ENCODE measurements at regions not wholly inside any gene's neighbourhood (a gene's known extent, or its start where the extent isn't known, plus 50 kb on each side); places are given as distances from the start of the nearest gene placed in this dataset.

GRCh38 chrX:68938244-68939004, 109.6 kb downstream of the EFNB1 start:
- no peak for DNase-seq (ENCODE audit: low spot score)
- Histone ChIP-seq H3K79me1 (ENCODE audit: low read depth, low read length) (no peaks in the 10 kb centered on the region), H2AK5ac (ENCODE audit: low read depth, low read length) (no peak overlapping the region), H3K36me3 (replicated peaks in 1 of 2; ENCODE audit: control insufficient read depth in 2 of 2, insufficient read depth in 2 of 2, low read length in 2 of 2) (no peaks in the 10 kb centered on the region), H2AFZ (ENCODE audit: low read length) (no peak overlapping the region), H3K14ac (ENCODE audit: low read length) (no peak overlapping the region), H3K4me2 (ENCODE audit: insufficient read depth, low read length, poor library complexity, severe bottlenecking) (no peak overlapping the region), H3K27me3 (ENCODE audit: control insufficient read depth in 3 of 3, insufficient read depth in 3 of 3, low read depth in 1 of 3, low read length in 3 of 3) (peaks cover 0 to 9% (median 0%) of the 10 kb centered on the region in 3 experiments), H3K27ac (replicated peaks; ENCODE audit: low read length) (peak overlapping the region; percentile 3), H2BK120ac (ENCODE audit: low read depth, low read length) (no peak overlapping the region), H4K91ac (ENCODE audit: low read depth, low read length, poor library complexity) (no peak overlapping the region), H2BK12ac (ENCODE audit: low read length) (no peak overlapping the region), H3K4me1 (ENCODE audit: control insufficient read depth in 2 of 2, insufficient read depth in 1 of 2, low read depth in 1 of 2, low read length in 2 of 2) (peaks cover 3 to 14% of the 10 kb centered on the region in 2 donors), H3K4ac (ENCODE audit: low read length) (no peak overlapping the region), H3K23ac (ENCODE audit: low read depth, low read length, poor library complexity) (no peak overlapping the region), H2BK5ac (ENCODE audit: low read length) (no peak overlapping the region), H4K8ac (ENCODE audit: low read depth, low read length) (no peak overlapping the region), H2BK15ac (ENCODE audit: low read length) (no peak overlapping the region), H3K9me3 (replicated peaks in 1 of 2; ENCODE audit: control insufficient read depth in 2 of 2, insufficient read depth in 1 of 2, low read depth in 1 of 2, low read length in 2 of 2) (no peaks in the 10 kb centered on the region), H3K4me3 (ENCODE audit: low read length in 2 of 2) (no peak overlapping the region), H3K18ac (ENCODE audit: low read length) (no peak overlapping the region), H3K9ac (ENCODE audit: low read depth, low read length, poor library complexity) (no peak overlapping the region)
- no CpG with 5 or more reads among the region's 4 CpGs for WGBS, 2 donors (ENCODE audit: extremely low coverage in 2 of 2, insufficient read length in 2 of 2, insufficient replicate concordance in 1 of 2)

DNA sequence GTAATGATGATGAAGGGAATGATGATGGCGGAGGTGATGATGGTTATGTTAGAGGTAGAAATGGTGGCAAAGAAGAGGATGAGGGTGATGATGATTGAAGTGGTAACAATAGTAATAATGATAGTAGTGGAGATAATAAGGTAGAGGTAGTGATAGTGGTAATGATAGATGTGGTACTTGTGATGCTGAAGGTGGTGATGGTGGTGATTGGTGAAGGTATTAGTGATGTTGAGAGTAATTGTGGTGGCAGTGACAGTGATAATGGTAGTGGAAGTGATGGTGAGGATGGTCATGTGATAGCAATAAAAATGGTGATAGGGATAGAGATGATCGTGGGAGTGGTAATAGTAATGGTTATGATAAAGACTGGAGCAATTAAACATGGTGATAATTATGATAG, 108.8 kb downstream of the EFNB1 start:
- peaks cover 3 to 14% of the 10 kb centered on the region in 2 donors for H3K4me1 ChIP-seq (ENCODE audit: control insufficient read depth in 2 of 2, insufficient read depth in 1 of 2, low read depth in 1 of 2, low read length in 2 of 2)
- H2BK15ac ChIP-seq (ENCODE audit: low read length) = no peak overlapping the region
- H3K18ac ChIP-seq (ENCODE audit: low read length) = no peak overlapping the region
- H3K23ac ChIP-seq (ENCODE audit: low read depth, low read length, poor library complexity) = no peak overlapping the region
- H3K27me3 ChIP-seq (ENCODE audit: control insufficient read depth in 3 of 3, insufficient read depth in 3 of 3, low read depth in 1 of 3, low read length in 3 of 3) = peaks cover 0 to 8% (median 0%) of the 10 kb centered on the region in 3 experiments
- no peak overlapping the region for H2BK5ac ChIP-seq (ENCODE audit: low read length)
- H2BK12ac ChIP-seq (ENCODE audit: low read length) = no peak overlapping the region
- H3K14ac ChIP-seq (ENCODE audit: low read length) = no peak overlapping the region
- no peak overlapping the region for H4K8ac ChIP-seq (ENCODE audit: low read depth, low read length)
- H3K79me1 ChIP-seq (ENCODE audit: low read depth, low read length) = no peaks in the 10 kb centered on the region
- no peak overlapping the region for H4K91ac ChIP-seq (ENCODE audit: low read depth, low read length, poor library complexity)
- H3K9ac ChIP-seq (ENCODE audit: low read depth, low read length, poor library complexity) = no peak overlapping the region
- H3K36me3 ChIP-seq (replicated peaks in 1 of 2; ENCODE audit: control insufficient read depth in 2 of 2, insufficient read depth in 2 of 2, low read length in 2 of 2) = no peaks in the 10 kb centered on the region
- no peak overlapping the region for H3K4me3 ChIP-seq (ENCODE audit: low read length in 2 of 2)
- no peak overlapping the region for H2AK5ac ChIP-seq (ENCODE audit: low read depth, low read length)
- no peak overlapping the region for H3K4me2 ChIP-seq (ENCODE audit: insufficient read depth, low read length, poor library complexity, severe bottlenecking)
- H2AFZ ChIP-seq (ENCODE audit: low read length) = no peak overlapping the region
- no peak overlapping the region for H2BK120ac ChIP-seq (ENCODE audit: low read depth, low read length)
- no peak for DNase-seq (ENCODE audit: low spot score)
- no peak overlapping the region for H3K4ac ChIP-seq (ENCODE audit: low read length)
- H3K9me3 ChIP-seq (replicated peaks in 1 of 2; ENCODE audit: control insufficient read depth in 2 of 2, insufficient read depth in 1 of 2, low read depth in 1 of 2, low read length in 2 of 2) = no peaks in the 10 kb centered on the region
- 100% methylated on average over 2 of the region's 2 CpGs for WGBS, 2 donors (ENCODE audit: extremely low coverage in 2 of 2, insufficient read length in 2 of 2, insufficient replicate concordance in 1 of 2)
- no peak overlapping the region for H3K27ac ChIP-seq (replicated peaks; ENCODE audit: low read length)

DNA sequence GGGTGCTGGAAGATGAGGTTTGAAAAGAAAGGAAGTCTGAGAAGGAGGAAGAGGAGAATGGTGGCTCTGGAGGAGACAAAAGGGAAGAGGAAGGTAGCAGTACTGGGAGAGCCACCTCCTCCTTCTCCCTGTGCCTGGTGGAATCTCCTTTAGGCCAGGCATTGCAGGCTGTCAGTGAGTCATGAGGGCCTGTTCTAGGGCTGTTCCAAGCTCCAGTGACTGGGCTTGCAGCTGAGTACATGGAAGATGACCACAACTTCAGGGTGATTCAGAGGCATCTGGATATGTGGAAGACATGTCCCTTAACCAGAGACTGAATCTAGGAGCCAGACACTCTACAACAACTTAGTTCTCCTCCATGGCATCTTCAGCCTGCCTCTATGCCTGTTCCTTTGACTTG, 107.8 kb downstream of the EFNB1 start:
- Histone ChIP-seq H3K9ac (ENCODE audit: low read depth, low read length, poor library complexity) (no peak overlapping the region), H3K18ac (ENCODE audit: low read length) (no peak overlapping the region), H3K4me3 (ENCODE audit: low read length in 2 of 2) (no peak overlapping the region), H3K36me3 (replicated peaks in 1 of 2; ENCODE audit: control insufficient read depth in 2 of 2, insufficient read depth in 2 of 2, low read length in 2 of 2) (no peaks in the 10 kb centered on the region), H2BK12ac (ENCODE audit: low read length) (no peak overlapping the region), H4K91ac (ENCODE audit: low read depth, low read length, poor library complexity) (no peak overlapping the region), H2BK120ac (ENCODE audit: low read depth, low read length) (no peak overlapping the region), H3K23ac (ENCODE audit: low read depth, low read length, poor library complexity) (no peak overlapping the region), H3K14ac (ENCODE audit: low read length) (no peak overlapping the region), H2AFZ (ENCODE audit: low read length) (no peak overlapping the region), H3K9me3 (replicated peaks in 1 of 2; ENCODE audit: control insufficient read depth in 2 of 2, insufficient read depth in 1 of 2, low read depth in 1 of 2, low read length in 2 of 2) (no peaks in the 10 kb centered on the region), H3K27me3 (ENCODE audit: control insufficient read depth in 3 of 3, insufficient read depth in 3 of 3, low read depth in 1 of 3, low read length in 3 of 3) (peaks cover 0 to 3% (median 0%) of the 10 kb centered on the region in 3 experiments), H3K4ac (ENCODE audit: low read length) (peak overlapping the region; percentile 66), H3K4me2 (ENCODE audit: insufficient read depth, low read length, poor library complexity, severe bottlenecking) (no peak overlapping the region), H3K27ac (replicated peaks; ENCODE audit: low read length) (no peak overlapping the region), H2BK5ac (ENCODE audit: low read length) (no peak overlapping the region), H2BK15ac (ENCODE audit: low read length) (no peak overlapping the region), H3K4me1 (ENCODE audit: control insufficient read depth in 2 of 2, insufficient read depth in 1 of 2, low read depth in 1 of 2, low read length in 2 of 2) (peaks cover 3 to 14% of the 10 kb centered on the region in 2 donors), H3K79me1 (ENCODE audit: low read depth, low read length) (no peaks in the 10 kb centered on the region), H4K8ac (ENCODE audit: low read depth, low read length) (no peak overlapping the region), H2AK5ac (ENCODE audit: low read depth, low read length) (no peak overlapping the region)
- no peak for DNase-seq (ENCODE audit: low spot score)

DNA sequence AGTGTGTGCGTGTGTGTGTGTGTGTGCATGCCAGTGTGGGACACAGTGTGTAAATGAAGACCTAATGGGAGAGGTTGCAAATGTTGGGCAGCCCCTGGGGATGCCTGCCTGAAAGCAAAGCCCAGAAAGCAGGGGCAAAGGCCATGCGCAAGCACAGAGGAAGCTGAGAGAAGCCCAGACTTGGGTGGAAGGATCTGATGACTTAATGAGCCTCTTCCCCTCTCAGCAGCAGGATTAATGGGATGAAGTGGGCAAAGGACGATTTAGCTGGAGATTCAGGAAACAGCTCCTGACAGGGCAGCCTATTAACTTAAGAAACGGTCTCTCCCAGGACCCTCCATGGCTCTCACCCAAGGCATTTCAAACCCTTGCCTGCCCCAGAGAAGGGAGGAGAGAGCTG, 107.3 kb downstream of the EFNB1 start:
- Histone ChIP-seq H3K18ac (ENCODE audit: low read length) (peak overlapping the region; percentile 8), H3K36me3 (replicated peaks in 1 of 2; ENCODE audit: control insufficient read depth in 2 of 2, insufficient read depth in 2 of 2, low read length in 2 of 2) (no peaks in the 10 kb centered on the region), H3K4me2 (ENCODE audit: insufficient read depth, low read length, poor library complexity, severe bottlenecking) (no peak overlapping the region), H2BK5ac (ENCODE audit: low read length) (no peak overlapping the region), H3K4me3 (ENCODE audit: low read length in 2 of 2) (no peak overlapping the region), H3K14ac (ENCODE audit: low read length) (no peak overlapping the region), H2BK15ac (ENCODE audit: low read length) (no peak overlapping the region), H3K4me1 (ENCODE audit: control insufficient read depth in 2 of 2, insufficient read depth in 1 of 2, low read depth in 1 of 2, low read length in 2 of 2) (peaks cover 3 to 16% of the 10 kb centered on the region in 2 donors), H2BK12ac (ENCODE audit: low read length) (no peak overlapping the region), H4K8ac (ENCODE audit: low read depth, low read length) (no peak overlapping the region), H3K9me3 (replicated peaks in 1 of 2; ENCODE audit: control insufficient read depth in 2 of 2, insufficient read depth in 1 of 2, low read depth in 1 of 2, low read length in 2 of 2) (no peaks in the 10 kb centered on the region), H3K9ac (ENCODE audit: low read depth, low read length, poor library complexity) (no peak overlapping the region), H3K27ac (replicated peaks; ENCODE audit: low read length) (no peak overlapping the region), H2AFZ (ENCODE audit: low read length) (no peak overlapping the region), H2AK5ac (ENCODE audit: low read depth, low read length) (no peak overlapping the region), H3K79me1 (ENCODE audit: low read depth, low read length) (no peaks in the 10 kb centered on the region), H3K4ac (ENCODE audit: low read length) (no peak overlapping the region), H3K27me3 (ENCODE audit: control insufficient read depth in 3 of 3, insufficient read depth in 3 of 3, low read depth in 1 of 3, low read length in 3 of 3) (peaks cover 0 to 3% (median 0%) of the 10 kb centered on the region in 3 experiments), H4K91ac (ENCODE audit: low read depth, low read length, poor library complexity) (peak overlapping the region; percentile 79), H3K23ac (ENCODE audit: low read depth, low read length, poor library complexity) (no peak overlapping the region), H2BK120ac (ENCODE audit: low read depth, low read length) (no peak overlapping the region)
- WGBS, 2 donors (ENCODE audit: extremely low coverage in 2 of 2, insufficient read length in 2 of 2, insufficient replicate concordance in 1 of 2) = no CpG with 5 or more reads among the region's 4 CpGs
- no peak for DNase-seq (ENCODE audit: low spot score)

Measured in neuronal stem cell (in vitro differentiated cells).